Stimulated activated naive CD8-positive, alpha-beta T cell treated with anti-CD3 and anti-CD28 coated beads, Interleukin-15, amount 100 ng/mL, for 72 hours (primary cell): ENCODE measurements at regions not wholly inside any gene's neighbourhood (a gene's known extent, or its start where the extent isn't known, plus 50 kb on each side); places are given as distances from the start of the nearest gene placed in this dataset.

Source experiments
- ATAC-seq: fragments of 150-1000 bp; cut with Tn5 transposase; 2 replicates; pipeline ENCODE4 v1.10.0; 2021; ENCODE audit warnings: mild to moderate bottlenecking, moderate library complexity
- DNase-seq, 2 donors: peaks; one replicate each; pipeline ENCODE4 v3.0.0; 2021 to 2022
- H3K27ac Mint-ChIP-seq, 2 donors: one replicate each; pipeline ENCODE4 v1.8.0; 2022; ENCODE audit warnings: mild to moderate bottlenecking in 2 of 2, mixed read lengths in 2 of 2, moderate library complexity in 2 of 2
- H3K27me3 Mint-ChIP-seq: one replicate; pipeline ENCODE4 v1.8.0; 2022; ENCODE audit warnings: mixed read lengths
- H3K4me1 Mint-ChIP-seq: one replicate; pipeline ENCODE4 v1.8.0; 2022; ENCODE audit warnings: mild to moderate bottlenecking, mixed read lengths
- H3K4me3 Mint-ChIP-seq, 2 donors: one replicate each; pipeline ENCODE4 v1.8.0; 2022; ENCODE audit warnings: mild to moderate bottlenecking in 2 of 2, mixed read lengths in 2 of 2, moderate library complexity in 1 of 2
- H3K9me3 Mint-ChIP-seq, 2 donors: one replicate each; pipeline ENCODE4 v1.8.0; 2022; ENCODE audit warnings: mixed read lengths in 2 of 2

DNA sequence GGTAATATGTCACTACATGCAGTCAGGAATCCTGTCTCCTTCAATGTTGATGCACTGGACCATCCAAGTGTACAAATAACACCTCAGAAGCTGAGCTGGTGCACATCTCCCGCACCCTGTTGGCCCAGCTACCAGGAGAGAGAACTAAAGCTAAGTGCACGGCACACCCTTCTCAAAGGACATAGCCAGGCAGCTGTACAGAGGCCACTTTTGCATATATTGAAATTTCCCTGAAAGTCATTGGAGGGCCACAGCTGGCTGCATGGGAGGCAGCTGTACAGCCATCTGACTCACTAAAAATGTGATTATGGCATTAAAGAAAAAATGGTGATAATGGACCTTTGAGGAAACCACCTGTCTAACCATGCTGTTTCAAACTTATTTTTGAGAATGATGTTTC, 441.7 kb downstream of the CBLN2 start:
- no peak for DNase-seq
- Mint-ChIP-seq H3K27me3 (no peaks in the 10 kb centered on the region), H3K4me3 (no peak overlapping the region), H3K9me3 (no peaks in the 10 kb centered on the region), H3K27ac (no peak overlapping the region), H3K4me1 (no peaks in the 10 kb centered on the region)
- ATAC-seq = no peak

DNA sequence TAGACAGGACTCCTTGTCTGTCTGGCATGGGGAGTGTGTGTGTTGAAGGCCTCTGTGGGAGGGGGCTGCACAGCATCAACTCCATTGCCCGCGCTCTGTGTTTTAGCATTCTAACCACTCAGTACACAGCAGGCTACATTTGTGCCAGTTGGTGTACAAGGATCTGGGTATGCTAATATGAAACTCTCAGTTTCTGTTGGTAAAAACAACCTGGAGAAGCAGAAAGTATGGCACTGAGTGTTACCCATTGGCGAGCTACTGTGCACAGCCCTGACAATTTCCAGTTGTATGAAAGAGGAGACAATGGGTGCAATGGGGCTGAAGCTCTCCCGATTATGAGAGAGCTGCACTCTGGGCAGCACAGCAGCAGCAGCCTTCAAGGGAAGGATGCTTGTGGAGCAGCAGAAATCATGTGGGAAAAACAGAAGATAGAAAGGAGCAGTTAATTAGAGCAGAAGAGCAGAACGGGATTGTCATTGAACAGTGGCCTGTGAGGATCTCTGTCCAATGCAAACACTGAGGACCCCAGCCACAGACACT, 443.6 kb downstream of the CBLN2 start:
- ATAC-seq (no peak), DNase-seq (no peak)
- Mint-ChIP-seq H3K27ac (no peak overlapping the region), H3K9me3 (no peaks in the 10 kb centered on the region), H3K27me3 (no peaks in the 10 kb centered on the region), H3K4me1 (no peaks in the 10 kb centered on the region), H3K4me3 (no peak overlapping the region)

DNA sequence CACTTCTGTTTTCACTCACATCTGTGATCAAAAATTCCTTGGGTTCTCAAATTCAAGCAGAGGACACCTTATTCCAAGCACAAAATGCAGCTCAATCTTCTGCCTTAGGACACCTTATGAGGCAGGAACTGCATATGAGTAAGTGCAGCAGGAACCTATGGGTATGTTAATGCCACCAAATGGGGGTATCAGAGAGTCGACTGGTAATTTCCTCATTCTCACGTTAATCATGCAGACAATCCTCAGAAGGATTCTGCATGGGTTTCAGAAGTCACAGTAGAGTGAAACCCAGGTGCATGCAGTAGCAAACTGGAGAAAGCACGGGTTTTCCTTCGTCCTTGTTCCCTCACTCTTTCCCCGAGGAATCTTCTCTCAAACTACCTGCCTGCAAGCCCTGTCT, 452.8 kb downstream of the CBLN2 start:
- ATAC-seq = no peak

DNA sequence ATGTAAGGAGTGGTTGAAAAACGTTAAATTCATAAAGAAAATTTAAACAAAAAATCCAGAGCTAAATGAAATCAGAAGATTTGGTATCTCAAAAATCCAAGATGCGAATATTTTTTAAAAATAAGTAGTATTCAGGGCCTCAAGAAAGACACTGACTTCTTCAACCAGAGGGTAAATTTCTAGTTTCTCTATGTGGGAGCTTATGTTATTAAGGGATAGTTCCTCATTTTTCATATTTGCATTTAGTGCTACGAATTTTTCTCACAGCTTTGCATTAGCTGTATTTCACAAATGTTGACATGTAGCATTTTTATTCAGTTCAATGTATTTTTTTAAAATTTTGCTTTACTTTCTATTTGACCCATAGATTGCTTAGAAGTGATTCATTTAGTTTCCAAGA, 454.7 kb downstream of the CBLN2 start:
- DNase-seq (no peak), ATAC-seq (no peak)
- no peak overlapping the region for H3K27ac Mint-ChIP-seq
- H3K4me3 Mint-ChIP-seq = no peak overlapping the region
- H3K4me1 Mint-ChIP-seq = no peaks in the 10 kb centered on the region
- H3K9me3 Mint-ChIP-seq = no peaks in the 10 kb centered on the region
- H3K27me3 Mint-ChIP-seq = no peaks in the 10 kb centered on the region

More for the DNA sequence above, 452.8 kb downstream of the CBLN2 start:
- Mint-ChIP-seq H3K27me3 (no peaks in the 10 kb centered on the region), H3K4me1 (no peaks in the 10 kb centered on the region), H3K4me3 (no peak overlapping the region), H3K27ac (no peak overlapping the region), H3K9me3 (no peaks in the 10 kb centered on the region)
- no peak for DNase-seq

DNA sequence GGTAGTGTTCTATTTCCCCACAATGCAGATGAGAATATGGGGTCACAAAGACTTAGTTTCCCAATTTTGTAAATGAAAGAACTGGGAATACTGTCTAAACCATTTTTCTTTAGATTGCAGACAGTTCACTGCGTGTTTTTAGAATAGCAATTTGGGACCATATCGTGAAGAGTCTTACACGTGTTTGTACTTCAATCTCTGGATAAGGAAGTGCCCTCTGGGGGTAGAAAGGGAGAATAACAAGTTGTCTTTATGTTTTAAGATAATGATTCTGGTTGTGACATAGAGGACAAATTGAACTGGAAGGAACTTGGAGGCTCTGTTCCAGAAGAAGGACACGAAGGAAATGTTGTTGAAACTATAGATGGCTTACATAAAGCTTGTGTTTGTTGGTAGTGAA, 457.7 kb downstream of the CBLN2 start:
- ATAC-seq (no peak), DNase-seq (no peak)
- Mint-ChIP-seq H3K9me3 (no peaks in the 10 kb centered on the region), H3K27ac (no peak overlapping the region), H3K4me3 (no peak overlapping the region), H3K27me3 (no peaks in the 10 kb centered on the region), H3K4me1 (no peaks in the 10 kb centered on the region)

DNA sequence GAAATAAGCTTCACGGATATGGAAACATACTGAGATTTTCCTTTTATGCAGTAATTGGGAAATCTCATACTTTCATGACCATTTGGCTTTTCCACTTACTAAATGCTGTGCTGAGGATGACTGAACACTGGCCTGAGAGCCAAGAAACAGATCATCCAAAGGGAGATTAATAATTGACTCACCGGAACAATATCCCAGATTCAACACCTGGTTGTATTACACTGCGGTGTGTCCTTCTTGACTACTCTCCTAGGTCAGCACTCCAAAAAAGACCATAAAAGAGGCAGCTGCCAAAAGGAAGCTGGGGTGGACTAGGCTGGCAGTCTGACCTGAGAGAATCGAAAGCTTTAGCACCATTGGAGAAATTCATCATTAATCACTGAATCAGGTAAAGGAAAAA, 469.1 kb downstream of the CBLN2 start:
- Mint-ChIP-seq H3K4me1 (no peaks in the 10 kb centered on the region), H3K9me3 (peaks cover 0 to 10% of the 10 kb centered on the region in 2 donors), H3K27me3 (no peaks in the 10 kb centered on the region), H3K27ac (no peak overlapping the region), H3K4me3 (no peak overlapping the region)
- DNase-seq (no peak), ATAC-seq (no peak)

DNA sequence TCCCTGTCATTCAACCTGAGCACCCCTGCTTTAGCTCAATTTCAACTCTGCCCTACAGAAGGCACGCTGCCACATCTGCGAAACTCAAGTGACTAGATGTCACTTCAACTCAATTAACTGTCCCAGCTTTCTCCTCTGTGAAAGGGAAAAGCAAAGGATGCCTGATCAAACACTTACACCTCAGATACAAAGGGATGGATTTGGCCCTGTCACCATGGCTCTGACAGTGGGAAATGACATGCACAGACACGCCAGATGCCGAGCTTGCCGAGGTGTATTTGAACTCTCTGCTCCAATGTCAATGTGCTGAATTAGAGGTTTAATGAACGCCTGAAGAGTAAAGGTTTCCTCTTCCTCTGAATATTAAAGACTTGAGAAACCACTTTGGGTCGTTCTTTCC, 481.1 kb downstream of the CBLN2 start:
- H3K9me3 Mint-ChIP-seq = no peaks in the 10 kb centered on the region
- no peak for DNase-seq
- no peak overlapping the region for H3K27ac Mint-ChIP-seq
- no peaks in the 10 kb centered on the region for H3K27me3 Mint-ChIP-seq
- no peak overlapping the region for H3K4me3 Mint-ChIP-seq
- no peak for ATAC-seq
- no peaks in the 10 kb centered on the region for H3K4me1 Mint-ChIP-seq

DNA sequence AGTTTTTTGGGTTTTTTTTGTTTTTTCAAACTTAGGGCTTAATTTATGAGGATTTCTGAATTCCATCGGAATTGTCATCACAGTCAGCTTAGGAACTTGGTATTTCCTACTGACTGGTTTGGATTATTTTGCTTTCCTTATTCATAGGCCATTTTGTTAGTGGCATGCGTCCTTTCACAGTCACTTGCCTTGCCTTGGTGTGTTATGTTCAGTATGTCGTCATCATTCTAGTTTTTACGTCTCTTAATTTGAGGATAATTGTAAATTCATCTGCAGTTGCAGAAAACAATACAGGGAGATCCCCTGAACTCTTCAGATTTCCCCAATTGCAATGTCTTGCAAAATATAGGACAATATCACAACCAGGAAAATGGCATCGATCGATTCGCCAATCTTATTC, 485.3 kb downstream of the CBLN2 start:
- H3K4me1 Mint-ChIP-seq = no peaks in the 10 kb centered on the region
- H3K27me3 Mint-ChIP-seq = no peaks in the 10 kb centered on the region
- H3K4me3 Mint-ChIP-seq = no peak overlapping the region
- DNase-seq (no peak), ATAC-seq (no peak)
- H3K27ac Mint-ChIP-seq = no peak overlapping the region
- H3K9me3 Mint-ChIP-seq = peaks cover 0 to 7% of the 10 kb centered on the region in 2 donors

DNA sequence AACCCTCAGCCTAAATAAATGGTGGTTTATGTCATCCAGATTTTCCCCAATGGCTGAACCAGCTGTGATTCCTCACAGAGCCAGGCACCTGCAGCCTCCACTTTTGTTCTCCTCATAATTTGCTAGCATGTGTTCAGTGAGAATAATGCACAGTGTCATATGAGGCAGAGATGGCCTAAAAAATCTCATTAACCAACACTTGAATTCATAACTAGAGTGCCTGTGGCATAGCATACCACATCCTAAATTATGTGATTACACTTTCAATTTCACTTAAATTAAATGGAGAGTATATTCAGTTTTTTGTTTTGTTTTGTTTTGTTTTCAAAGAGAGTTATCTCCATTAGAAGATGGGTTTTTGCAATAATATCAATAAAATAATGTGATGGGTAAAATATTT, 488.0 kb downstream of the CBLN2 start:
- no peaks in the 10 kb centered on the region for H3K27me3 Mint-ChIP-seq
- ATAC-seq (peak; percentile 49), DNase-seq (no peak)
- H3K27ac Mint-ChIP-seq = no peak overlapping the region
- H3K4me3 Mint-ChIP-seq = no peak overlapping the region
- H3K4me1 Mint-ChIP-seq = no peaks in the 10 kb centered on the region
- H3K9me3 Mint-ChIP-seq = peaks cover 0 to 7% of the 10 kb centered on the region in 2 donors

DNA sequence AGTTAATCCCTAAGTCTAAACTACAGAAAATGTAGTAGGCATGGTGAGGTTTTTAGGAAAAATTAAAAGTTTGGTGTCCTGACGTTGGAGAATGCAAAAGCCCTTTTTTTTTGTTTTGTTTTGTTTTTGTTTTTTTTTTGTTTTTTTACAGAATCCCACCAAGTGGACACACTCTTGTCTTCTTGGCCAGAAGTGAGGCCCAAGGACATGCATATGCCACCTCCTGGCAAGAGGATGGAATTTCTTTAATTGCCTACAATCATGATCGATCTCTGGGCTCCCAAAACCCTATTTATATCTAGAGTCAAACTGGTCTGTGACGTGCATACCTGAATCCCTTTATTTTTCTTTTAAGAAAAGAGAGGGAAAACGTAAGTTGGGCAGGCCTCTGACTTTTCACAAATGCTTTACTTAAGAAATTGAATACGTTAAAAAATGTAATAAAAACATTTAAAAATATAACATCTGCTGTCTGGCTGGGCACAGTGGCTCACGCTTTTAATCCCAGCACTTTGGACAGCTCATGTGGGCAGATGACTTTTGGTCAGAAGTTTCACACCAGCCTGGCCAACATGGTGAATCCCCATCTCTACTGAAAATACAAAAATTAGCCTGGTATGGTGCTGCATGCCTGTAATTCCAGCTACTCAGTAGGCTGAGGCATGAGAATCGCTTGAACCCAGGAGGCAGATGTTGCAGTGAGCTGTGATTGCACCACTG, 502.7 kb downstream of the CBLN2 start:
- Mint-ChIP-seq H3K4me3 (no peak overlapping the region), H3K4me1 (no peaks in the 10 kb centered on the region), H3K27me3 (no peaks in the 10 kb centered on the region), H3K9me3 (no peaks in the 10 kb centered on the region), H3K27ac (no peak overlapping the region)
- DNase-seq (no peak), ATAC-seq (no peak)

DNA sequence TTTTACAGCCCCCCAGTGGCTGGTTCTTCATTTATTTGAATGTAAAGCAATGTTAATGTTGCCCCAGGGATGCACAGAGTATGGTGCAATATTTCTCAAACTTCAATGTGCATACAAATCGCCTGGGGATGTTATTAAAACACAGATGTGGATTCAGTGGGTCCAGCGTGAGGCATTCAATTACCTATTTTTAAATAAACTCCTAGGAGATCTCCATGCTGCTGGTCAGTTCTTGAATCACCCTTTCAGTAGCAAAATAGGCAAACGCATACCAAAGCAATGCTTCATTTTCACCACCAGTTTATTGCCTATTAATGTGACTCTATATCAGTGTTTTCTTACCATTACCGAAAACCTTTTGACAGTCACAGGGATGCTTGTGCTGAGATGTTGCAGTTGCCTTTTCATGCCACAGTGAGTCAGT, 530.7 kb downstream of the CBLN2 start:
- H3K4me3 Mint-ChIP-seq = no peak overlapping the region
- H3K9me3 Mint-ChIP-seq = peaks cover 0 to 9% of the 10 kb centered on the region in 2 donors
- H3K4me1 Mint-ChIP-seq = no peaks in the 10 kb centered on the region
- DNase-seq (no peak), ATAC-seq (no peak)
- no peaks in the 10 kb centered on the region for H3K27me3 Mint-ChIP-seq
- H3K27ac Mint-ChIP-seq = no peak overlapping the region

DNA sequence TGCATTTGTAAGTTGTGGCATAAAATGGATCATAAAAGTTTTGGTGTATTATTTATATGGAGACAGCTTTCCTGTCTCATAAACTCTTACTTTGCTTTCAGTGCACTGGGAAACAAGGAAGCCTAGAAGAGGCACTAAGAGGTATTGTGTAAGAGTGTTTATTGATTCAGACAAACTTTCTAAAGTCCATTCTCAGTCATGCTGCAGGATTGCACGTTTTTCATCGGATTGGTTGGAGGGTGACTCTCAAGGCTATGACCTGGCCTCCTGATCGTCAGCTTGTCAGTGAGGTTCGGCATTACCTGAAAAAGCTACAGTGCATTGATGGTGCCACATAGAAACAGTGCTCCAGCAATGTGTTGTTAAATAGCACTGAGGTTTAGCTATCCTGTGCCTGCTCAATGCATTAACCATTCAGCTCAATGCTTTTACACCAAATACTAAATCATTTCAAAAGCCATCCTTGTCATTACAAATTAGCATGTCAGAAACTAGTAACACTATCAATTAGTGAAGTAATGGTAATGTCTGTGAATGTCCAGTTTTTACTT, 545.5 kb downstream of the CBLN2 start:
- Mint-ChIP-seq H3K9me3 (peaks cover 0 to 7% of the 10 kb centered on the region in 2 donors), H3K4me3 (no peak overlapping the region), H3K27me3 (no peaks in the 10 kb centered on the region), H3K4me1 (no peaks in the 10 kb centered on the region), H3K27ac (no peak overlapping the region)
- ATAC-seq (no peak), DNase-seq (no peak)

DNA sequence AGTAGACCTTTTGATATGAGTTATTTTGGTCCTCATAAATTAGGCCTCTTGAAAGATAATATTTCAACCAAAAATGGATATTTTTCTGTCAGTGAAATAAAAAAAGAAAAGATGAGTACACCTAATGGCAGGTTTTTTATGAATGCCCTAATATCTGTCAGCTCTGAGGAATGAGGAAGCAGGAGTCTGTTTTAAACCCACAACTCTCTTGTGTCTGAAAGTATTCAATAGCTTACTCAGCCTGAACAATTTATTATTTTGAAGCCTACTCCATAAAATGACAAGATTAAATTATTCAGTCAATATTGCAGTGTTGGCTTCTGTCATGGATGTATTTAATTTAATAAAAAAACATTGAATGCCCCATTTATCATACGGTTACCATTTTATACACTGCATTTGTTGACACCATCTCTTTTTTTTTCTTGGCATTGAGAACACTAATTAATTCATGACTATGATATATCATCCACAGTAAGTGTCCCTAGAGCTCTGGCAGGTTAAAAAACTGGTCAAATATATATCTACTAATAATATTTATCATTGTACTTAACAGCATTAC, 548.2 kb downstream of the CBLN2 start:
- no peak overlapping the region for H3K4me3 Mint-ChIP-seq
- DNase-seq (no peak), ATAC-seq (no peak)
- H3K4me1 Mint-ChIP-seq = no peaks in the 10 kb centered on the region
- H3K27ac Mint-ChIP-seq = no peak overlapping the region
- no peaks in the 10 kb centered on the region for H3K27me3 Mint-ChIP-seq
- peaks cover 0 to under 1% of the 10 kb centered on the region in 2 donors for H3K9me3 Mint-ChIP-seq

DNA sequence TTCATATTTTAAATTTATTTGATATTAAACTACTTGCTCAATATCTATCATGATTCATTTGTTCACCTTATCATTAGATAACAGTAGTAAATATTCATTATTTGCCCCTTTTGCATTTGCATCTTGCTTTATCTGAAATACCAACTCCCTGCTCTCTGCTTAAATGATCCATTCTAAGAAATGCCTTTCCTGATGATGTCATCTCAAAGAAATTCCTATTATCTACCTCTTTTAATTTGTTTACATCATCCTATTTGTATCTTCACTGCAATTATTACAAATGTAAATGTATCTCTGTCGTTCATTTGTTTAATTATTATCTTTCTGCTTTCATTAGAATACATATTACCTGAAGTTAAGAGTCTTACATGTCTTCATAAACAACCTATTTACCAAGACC, 549.9 kb downstream of the CBLN2 start:
- Mint-ChIP-seq H3K4me1 (no peaks in the 10 kb centered on the region), H3K4me3 (no peak overlapping the region), H3K27me3 (no peaks in the 10 kb centered on the region), H3K9me3 (no peaks in the 10 kb centered on the region), H3K27ac (no peak overlapping the region)
- DNase-seq (no peak), ATAC-seq (no peak)

DNA sequence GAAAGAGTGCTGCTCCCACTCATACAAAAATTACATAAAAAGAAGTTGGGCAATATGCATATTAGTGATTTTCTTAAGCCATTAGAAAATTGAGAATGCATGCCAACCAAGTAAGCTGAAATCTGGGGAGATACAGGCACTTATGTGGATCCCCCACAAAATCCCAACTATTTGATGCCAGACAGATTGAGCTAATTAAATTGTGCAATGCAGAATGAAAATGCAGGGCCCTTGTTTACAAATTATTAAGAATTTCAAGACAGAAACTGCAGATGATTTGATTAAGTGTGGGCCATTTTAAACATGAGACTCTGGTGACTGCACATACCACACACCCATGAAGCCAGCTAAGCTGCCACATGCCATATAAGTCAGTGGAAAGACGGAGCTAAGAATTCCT, 554.5 kb downstream of the CBLN2 start:
- ATAC-seq (no peak), DNase-seq (no peak)
- Mint-ChIP-seq H3K27me3 (no peaks in the 10 kb centered on the region), H3K4me3 (no peak overlapping the region), H3K9me3 (no peaks in the 10 kb centered on the region), H3K27ac (no peak overlapping the region), H3K4me1 (no peaks in the 10 kb centered on the region)

DNA sequence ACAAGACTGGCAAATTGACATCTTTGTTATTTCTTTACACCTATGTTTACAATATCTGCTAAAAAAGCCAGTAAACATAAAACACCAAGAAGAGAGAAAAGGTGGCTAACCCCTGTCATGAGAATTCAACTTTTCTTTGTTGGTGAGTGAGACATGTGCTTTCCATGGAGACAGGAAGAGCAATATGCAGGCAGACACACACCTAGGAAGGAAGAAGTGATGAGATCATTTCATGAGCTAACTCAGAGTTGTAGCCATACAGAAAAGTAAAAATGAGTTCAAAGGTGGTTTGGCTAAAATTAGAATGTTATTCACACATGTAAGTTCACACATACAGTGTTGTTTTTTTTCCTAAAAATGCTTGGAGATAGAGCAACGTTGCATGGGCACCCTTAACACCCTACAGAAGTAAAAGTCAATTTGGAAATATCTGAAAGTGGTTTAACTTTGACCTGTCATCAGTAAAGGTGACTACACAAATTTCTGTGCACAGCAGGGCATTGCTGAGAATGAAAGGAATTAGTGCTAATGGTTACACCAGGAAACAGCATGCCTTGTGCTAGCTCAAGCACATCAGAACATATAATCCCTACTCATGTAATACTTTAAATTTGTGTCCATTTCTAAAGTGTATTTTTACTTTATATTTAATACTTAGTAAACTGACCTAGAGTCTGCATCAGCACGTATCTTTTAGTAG, 557.6 kb downstream of the CBLN2 start:
- ATAC-seq (no peak), DNase-seq (no peak)
- no peaks in the 10 kb centered on the region for H3K4me1 Mint-ChIP-seq
- H3K27me3 Mint-ChIP-seq = no peaks in the 10 kb centered on the region
- H3K27ac Mint-ChIP-seq = no peak overlapping the region
- H3K9me3 Mint-ChIP-seq = peaks cover 0 to 8% of the 10 kb centered on the region in 2 donors
- H3K4me3 Mint-ChIP-seq = no peak overlapping the region
